PC-9 (cell line): ENCODE measurements at regions not wholly inside any gene's neighbourhood (a gene's known extent, or its start where the extent isn't known, plus 50 kb on each side); places are given as distances from the start of the nearest gene placed in this dataset.

Experiments
- CTCF ChIP-seq: fragments of 200-600 bp; sonication (generic); conservative IDR thresholded peaks from 2 replicates; pipeline ENCODE4 v1.6.1; 2017; ENCODE audit warnings: mixed run types, antibody characterized with exemption, mild to moderate bottlenecking, moderate library complexity
- EZH2 ChIP-seq: fragments of 200-600 bp; sonication (generic); IDR thresholded peaks from 2 replicates; pipeline ENCODE4 v1.8.0; 2017; ENCODE audit warnings: antibody characterized with exemption, low read depth

- TF ChIP-seq EZH2: no peak
- TF ChIP-seq CTCF: no peak
These were observed 191.5 kb downstream of the SOD2 start for GRCh38 chr6:159501558-159501957.
